ENCODE measurements at regions not wholly inside any gene's neighbourhood (a gene's known extent, or its start where the extent isn't known, plus 50 kb on each side); places are given as distances from the start of the nearest gene placed in this dataset.

DNA sequence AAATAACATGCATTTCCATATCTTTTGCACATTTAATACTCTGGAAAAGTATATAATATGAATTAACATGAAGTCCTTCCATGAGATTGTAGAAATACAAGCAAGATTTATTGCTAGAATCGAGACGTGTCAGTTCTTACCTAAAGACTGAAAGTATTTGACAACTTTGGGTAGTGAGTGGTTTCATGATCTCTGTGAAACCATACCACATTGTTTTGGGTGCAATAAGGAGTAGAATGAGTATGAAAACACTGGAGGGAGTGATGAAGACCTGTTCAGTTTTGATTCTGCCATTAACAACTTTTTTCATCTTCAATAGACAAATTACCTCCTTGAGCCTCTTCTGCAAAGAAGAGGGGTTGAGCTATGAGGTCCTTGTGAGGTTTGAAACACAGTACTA is 133.7 kb downstream of the NUDT12 start:
- TF ChIP-seq FOXA1 (IDR thresholded peaks at IDR 0.05) = no peak
- TF ChIP-seq FOXM1 (IDR thresholded peaks at IDR 0.05; ENCODE audit: borderline replicate concordance) = no peak
- no peak for TF ChIP-seq TARDBP (IDR thresholded peaks at IDR 0.05)
- no peak for TF ChIP-seq LEF1 (IDR thresholded peaks at IDR 0.05; ENCODE audit: borderline replicate concordance)
- no peak for TF ChIP-seq ELF4 (IDR thresholded peaks at IDR 0.05)
- no peak for TF ChIP-seq NFRKB (IDR thresholded peaks at IDR 0.05)
- TF ChIP-seq ZNF384 (IDR thresholded peaks at IDR 0.05) = no peak
